Hepatocyte (in vitro differentiated cells): ENCODE measurements at regions not wholly inside any gene's neighbourhood (a gene's known extent, or its start where the extent isn't known, plus 50 kb on each side); places are given as distances from the start of the nearest gene placed in this dataset.

Experiments
- CTCF ChIP-seq: fragments of 200-600 bp; sonication (generic); IDR thresholded peaks from 2 replicates; pipeline ENCODE4 v1.5.1; 2016; ENCODE audit warnings: antibody characterized with exemption, mild to moderate bottlenecking; ENCODE audit not compliant: poor library complexity
- EZH2phosphoT487 ChIP-seq: fragments of 200-600 bp; sonication (generic); IDR thresholded peaks from one replicate; pipeline ENCODE4 v1.6.1; 2018; ENCODE audit warnings: antibody characterized with exemption, mild to moderate bottlenecking, low read depth, moderate library complexity; ENCODE audit not compliant: unreplicated experiment, severe bottlenecking

DNA sequence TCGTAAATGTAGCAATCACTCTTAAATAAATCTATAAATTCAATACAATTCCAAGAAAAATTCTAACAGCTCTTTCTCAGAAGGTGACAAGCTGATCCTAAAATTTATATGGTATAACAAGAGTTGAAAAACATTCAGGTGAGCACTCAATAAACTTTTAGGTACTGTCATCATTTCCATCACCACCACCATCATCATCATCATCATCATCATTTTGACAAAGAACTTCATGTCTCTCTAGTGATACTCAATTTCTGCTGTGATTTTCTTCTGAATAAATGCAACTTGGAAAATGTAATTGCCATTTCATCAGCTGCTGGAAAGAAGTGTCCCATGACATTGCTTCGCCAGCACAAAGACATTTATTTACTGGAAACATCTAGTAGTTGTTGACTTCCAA, 222.9 kb upstream of the IRX5 start:
- TF ChIP-seq EZH2phosphoT487 = no peak
- no peak for TF ChIP-seq CTCF
